NCI-H524 treated with DMSO at 0.1 percent for 48 hours (cell line): ENCODE measurements at regions not wholly inside any gene's neighbourhood (a gene's known extent, or its start where the extent isn't known, plus 50 kb on each side); places are given as distances from the start of the nearest gene placed in this dataset.
"Not testable (repeated sequence)": the region's sequence is repeated elsewhere in the genome, so short reads cannot be mapped to it uniquely, and the experiment has no call there.

Experiments used
- DNase-seq: peaks from one replicate; lab custom pipeline; 2025; lab: John Stamatoyannopoulos, UW

GRCh38 chr12:105895197-105895832 is 243.4 kb downstream of the NUAK1 start:
- DNase-seq: not testable (repeated sequence)

- DNase-seq: no peak
Observed at GRCh38 chr12:105897311-105897725, 241.4 kb downstream of the NUAK1 start.

GRCh38 chr12:105898271-105898670 is 240.5 kb downstream of the NUAK1 start:
- not testable (repeated sequence) for DNase-seq

GRCh38 chr12:105899589-105899988 is 239.2 kb downstream of the NUAK1 start:
- no peak for DNase-seq

- no peak for DNase-seq
Observed at GRCh38 chr12:105906561-105906960, 232.2 kb downstream of the NUAK1 start.

GRCh38 chr12:105907982-105908381 is 230.8 kb downstream of the NUAK1 start:
- peak; percentile 62 for DNase-seq

GRCh38 chr12:105910030-105910429 is 228.7 kb downstream of the NUAK1 start:
- DNase-seq: no peak

GRCh38 chr12:105911966-105912365 is 226.8 kb downstream of the NUAK1 start:
- no peak for DNase-seq

- DNase-seq: no peak
Observed at GRCh38 chr12:105912882-105913678, 225.7 kb downstream of the NUAK1 start.

GRCh38 chr12:105915997-105916759 is 222.6 kb downstream of the NUAK1 start:
- no peak for DNase-seq

- no peak for DNase-seq
Observed at GRCh38 chr12:105916760-105917039, 222.1 kb downstream of the NUAK1 start.

- DNase-seq: no peak
Observed at GRCh38 chr12:105920161-105920684, 218.5 kb downstream of the NUAK1 start.

- DNase-seq: no peak
Observed at GRCh38 chr12:105921055-105921454, 217.7 kb downstream of the NUAK1 start.

- DNase-seq: no peak
Observed at GRCh38 chr12:105921872-105922669, 216.7 kb downstream of the NUAK1 start.

- DNase-seq: no peak
Observed at GRCh38 chr12:105922670-105923102, 216.1 kb downstream of the NUAK1 start.

- no peak for DNase-seq
Observed at GRCh38 chr12:105924526-105925208, 214.1 kb downstream of the NUAK1 start.

GRCh38 chr12:105927564-105927963 is 211.2 kb downstream of the NUAK1 start:
- DNase-seq: no peak

GRCh38 chr12:105928436-105928835 is 210.3 kb downstream of the NUAK1 start:
- no peak for DNase-seq

GRCh38 chr12:105929192-105929591 is 209.6 kb downstream of the NUAK1 start:
- no peak for DNase-seq

GRCh38 chr12:105930557-105931503 is 207.9 kb downstream of the NUAK1 start:
- DNase-seq: no peak
